NB4 (cell line): ENCODE measurements at regions not wholly inside any gene's neighbourhood (a gene's known extent, or its start where the extent isn't known, plus 50 kb on each side); places are given as distances from the start of the nearest gene placed in this dataset.

Experiments used
- CTCF ChIP-seq: IDR thresholded peaks from one replicate; pipeline ENCODE4 v1.5.1; 2012; ENCODE audit warnings: low read depth, low read length
- MAX ChIP-seq: IDR thresholded peaks from 2 replicates; pipeline ENCODE4 v1.6.1; 2011; ENCODE audit warnings: low read depth, low read length
- POLR2A ChIP-seq: IDR thresholded peaks from 2 replicates; pipeline ENCODE4 v1.6.1; 2011; ENCODE audit warnings: mild to moderate bottlenecking; ENCODE audit not compliant: insufficient read length; ENCODE audit errors: extremely low read depth

- no peak for TF ChIP-seq POLR2A
- TF ChIP-seq CTCF = no peak
- TF ChIP-seq MAX = no peak
These were observed 104.5 kb downstream of the PLXNA1 start for GRCh38 chr3:127087441-127087840.
